DOHH2 (cell line): ENCODE measurements at regions not wholly inside any gene's neighbourhood (a gene's known extent, or its start where the extent isn't known, plus 50 kb on each side); places are given as distances from the start of the nearest gene placed in this dataset.

Source experiments
- H3F3A ChIP-seq: fragments of 200-600 bp; sonication (generic), shearing (Covaris generic); 2 replicates; pipeline ENCODE4 v1.6.0; 2016; ENCODE audit warnings: antibody characterized with exemption, mild to moderate bottlenecking; ENCODE audit not compliant: control insufficient read depth, insufficient read depth
- H3K27ac ChIP-seq: fragments of 200-600 bp; sonication (generic); 2 replicates; pipeline ENCODE4 v1.5.1; 2014; ENCODE audit warnings: low read depth, mild to moderate bottlenecking, low read length, moderate library complexity
- H3K27me3 ChIP-seq: fragments of 200-600 bp; sonication (generic); 2 replicates; pipeline ENCODE4 v1.6.1; 2014; ENCODE audit warnings: mild to moderate bottlenecking, low read length, mixed read lengths; ENCODE audit not compliant: control insufficient read depth
- H3K36me3 ChIP-seq: fragments of 200-600 bp; sonication (generic); 2 replicates; pipeline ENCODE4 v1.6.1; 2014; ENCODE audit warnings: mild to moderate bottlenecking, low read length, moderate library complexity, mixed read lengths; ENCODE audit not compliant: control insufficient read depth
- H3K4me1 ChIP-seq: fragments of 200-600 bp; sonication (generic); 2 replicates; pipeline ENCODE4 v1.6.1; 2014; ENCODE audit warnings: mild to moderate bottlenecking, low read length, mixed read lengths; ENCODE audit not compliant: control insufficient read depth
- H3K4me2 ChIP-seq: fragments of 200-600 bp; sonication (generic); 2 replicates; pipeline ENCODE4 v1.6.0; 2014; ENCODE audit warnings: mild to moderate bottlenecking, low read length, moderate library complexity
- H3K4me3 ChIP-seq: fragments of 200-600 bp; sonication (generic); 2 replicates; pipeline ENCODE4 v1.5.1; 2014; ENCODE audit warnings: mild to moderate bottlenecking, low read length, mixed read lengths
- H3K79me2 ChIP-seq: fragments of 200-600 bp; sonication (generic); 2 replicates; pipeline ENCODE4 v1.6.1; 2014; ENCODE audit warnings: mild to moderate bottlenecking, low read length, mixed read lengths; ENCODE audit not compliant: control insufficient read depth
- H3K9me2 ChIP-seq: fragments of 200-600 bp; sonication (generic); replicated peaks from 2 replicates; pipeline ENCODE4 v1.6.1; 2014; ENCODE audit warnings: mild to moderate bottlenecking, low read length, mixed read lengths; ENCODE audit not compliant: control insufficient read depth
- H3K9me3 ChIP-seq: fragments of 200-600 bp; sonication (generic); 2 replicates; pipeline ENCODE4 v1.6.1; 2014; ENCODE audit warnings: antibody characterized with exemption, low read length, mixed read lengths; ENCODE audit not compliant: control insufficient read depth, insufficient read depth
- H4K20me1 ChIP-seq: fragments of 200-600 bp; sonication (generic); 2 replicates; pipeline ENCODE4 v1.6.0; 2014; ENCODE audit warnings: low read depth, mild to moderate bottlenecking, antibody characterized with exemption, low read length, moderate library complexity; ENCODE audit not compliant: control insufficient read depth, insufficient read depth
- EZH2phosphoT487 ChIP-seq: fragments of 200-600 bp; sonication (generic); IDR thresholded peaks from 2 replicates; pipeline ENCODE4 v1.6.1; 2017; ENCODE audit warnings: borderline replicate concordance, mild to moderate bottlenecking, antibody characterized with exemption, low read length, moderate library complexity, mixed read lengths
- TF ChIP-seq, protein P1 (sequence below): fragments of 200-600 bp; sonication (generic); IDR thresholded peaks from one replicate; pipeline ENCODE4 v1.5.1; 2014; ENCODE audit warnings: antibody characterized with exemption, mild to moderate bottlenecking, low read depth, low read length; ENCODE audit not compliant: poor library complexity, severe bottlenecking

DNA sequence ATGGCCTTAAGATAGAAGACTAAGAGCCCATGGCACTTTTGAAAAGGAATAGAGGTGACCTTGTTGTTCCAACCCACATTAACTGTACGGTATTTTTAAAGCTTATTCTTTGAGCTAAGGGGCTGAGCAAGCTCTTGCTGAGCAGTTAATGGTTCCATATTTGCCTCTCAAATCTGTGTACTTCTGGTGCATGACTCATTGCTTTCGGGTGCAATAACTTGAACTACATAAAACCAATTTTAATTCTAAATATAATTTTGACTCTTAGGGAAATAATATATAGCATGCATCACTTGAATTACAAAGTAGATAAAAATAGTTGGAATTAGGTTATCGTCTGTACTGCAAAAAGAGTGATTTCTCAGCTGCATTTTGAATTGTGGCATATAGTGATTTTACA is 348.1 kb upstream of the CITED2 start:
- no peaks in the 10 kb centered on the region for H3K9me3 ChIP-seq
- H3K27me3 ChIP-seq: no peaks in the 10 kb centered on the region
- H3K27ac ChIP-seq: no peak overlapping the region
- H3K4me1 ChIP-seq: no peaks in the 10 kb centered on the region
- no peaks in the 10 kb centered on the region for H3F3A ChIP-seq
- no peaks in the 10 kb centered on the region for H3K36me3 ChIP-seq
- no peak overlapping the region for H3K4me3 ChIP-seq
- TF ChIP-seq, protein P1, sequence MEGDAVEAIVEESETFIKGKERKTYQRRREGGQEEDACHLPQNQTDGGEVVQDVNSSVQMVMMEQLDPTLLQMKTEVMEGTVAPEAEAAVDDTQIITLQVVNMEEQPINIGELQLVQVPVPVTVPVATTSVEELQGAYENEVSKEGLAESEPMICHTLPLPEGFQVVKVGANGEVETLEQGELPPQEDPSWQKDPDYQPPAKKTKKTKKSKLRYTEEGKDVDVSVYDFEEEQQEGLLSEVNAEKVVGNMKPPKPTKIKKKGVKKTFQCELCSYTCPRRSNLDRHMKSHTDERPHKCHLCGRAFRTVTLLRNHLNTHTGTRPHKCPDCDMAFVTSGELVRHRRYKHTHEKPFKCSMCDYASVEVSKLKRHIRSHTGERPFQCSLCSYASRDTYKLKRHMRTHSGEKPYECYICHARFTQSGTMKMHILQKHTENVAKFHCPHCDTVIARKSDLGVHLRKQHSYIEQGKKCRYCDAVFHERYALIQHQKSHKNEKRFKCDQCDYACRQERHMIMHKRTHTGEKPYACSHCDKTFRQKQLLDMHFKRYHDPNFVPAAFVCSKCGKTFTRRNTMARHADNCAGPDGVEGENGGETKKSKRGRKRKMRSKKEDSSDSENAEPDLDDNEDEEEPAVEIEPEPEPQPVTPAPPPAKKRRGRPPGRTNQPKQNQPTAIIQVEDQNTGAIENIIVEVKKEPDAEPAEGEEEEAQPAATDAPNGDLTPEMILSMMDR: no peak
- TF ChIP-seq EZH2phosphoT487: no peak
- H3K4me2 ChIP-seq: no peak overlapping the region
- no peaks in the 10 kb centered on the region for H3K79me2 ChIP-seq
- H3K9me2 ChIP-seq: no peaks in the 10 kb centered on the region
- no peaks in the 10 kb centered on the region for H4K20me1 ChIP-seq

DNA sequence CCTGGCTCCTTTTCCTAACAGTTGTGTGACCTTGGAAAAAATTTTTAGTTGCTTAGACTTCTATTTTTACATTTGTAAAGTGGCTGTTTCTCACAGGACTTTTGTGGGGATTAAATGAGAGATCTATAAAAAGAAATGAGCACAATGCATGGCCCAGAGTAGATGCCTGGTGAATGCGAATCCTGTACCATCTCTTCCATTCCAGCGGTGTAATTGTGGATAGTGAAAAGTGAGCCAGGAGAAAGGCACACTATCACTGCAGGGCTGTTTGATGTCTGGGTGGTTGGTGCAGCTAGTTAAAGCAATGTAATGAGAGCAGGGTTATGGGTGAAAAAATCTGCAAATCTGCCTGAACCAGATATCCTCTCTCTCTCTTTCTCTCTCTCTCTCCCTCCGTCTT is 347.5 kb upstream of the CITED2 start:
- H4K20me1 ChIP-seq: no peaks in the 10 kb centered on the region
- H3K4me2 ChIP-seq: no peak overlapping the region
- H3F3A ChIP-seq: no peaks in the 10 kb centered on the region
- H3K27ac ChIP-seq: no peak overlapping the region
- TF ChIP-seq, protein P1: no peak
- TF ChIP-seq EZH2phosphoT487: no peak
- H3K79me2 ChIP-seq: no peaks in the 10 kb centered on the region
- no peaks in the 10 kb centered on the region for H3K27me3 ChIP-seq
- no peaks in the 10 kb centered on the region for H3K9me2 ChIP-seq
- H3K36me3 ChIP-seq: no peaks in the 10 kb centered on the region
- H3K4me3 ChIP-seq: no peak overlapping the region
- H3K4me1 ChIP-seq: no peaks in the 10 kb centered on the region
- no peaks in the 10 kb centered on the region for H3K9me3 ChIP-seq

DNA sequence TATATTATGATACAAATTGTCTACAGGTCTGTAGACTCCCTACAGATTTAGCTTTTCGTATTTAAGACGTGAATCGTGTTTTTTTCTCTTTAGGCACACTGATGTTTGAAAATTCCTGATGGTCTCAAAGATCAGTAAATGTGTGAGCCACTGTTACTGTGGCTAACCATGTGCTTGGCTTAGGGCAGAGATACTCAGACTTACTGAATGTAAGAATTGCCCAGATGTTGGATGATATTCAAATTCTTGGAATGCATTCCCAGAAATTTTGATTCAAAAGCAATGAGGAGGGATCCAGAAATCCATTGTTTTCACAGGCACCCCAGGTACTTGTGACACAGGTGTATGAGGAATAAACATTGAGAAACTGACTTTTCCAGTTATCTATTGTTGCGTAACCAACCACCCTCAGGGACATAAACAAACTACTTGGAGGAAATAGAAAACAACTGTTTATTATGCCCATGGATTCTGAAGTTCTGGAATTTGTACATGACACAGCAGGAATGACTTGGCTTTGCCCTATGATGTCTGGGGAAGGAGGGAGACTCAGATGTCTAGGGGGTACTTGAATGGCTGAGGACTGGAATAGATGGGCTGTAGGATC is 339.6 kb upstream of the CITED2 start:
- H3K4me2 ChIP-seq: no peak overlapping the region
- no peaks in the 10 kb centered on the region for H3F3A ChIP-seq
- no peaks in the 10 kb centered on the region for H3K4me1 ChIP-seq
- no peaks in the 10 kb centered on the region for H3K9me2 ChIP-seq
- no peaks in the 10 kb centered on the region for H3K79me2 ChIP-seq
- no peaks in the 10 kb centered on the region for H3K27me3 ChIP-seq
- no peak overlapping the region for H3K4me3 ChIP-seq
- H3K9me3 ChIP-seq: no peaks in the 10 kb centered on the region
- no peak overlapping the region for H3K27ac ChIP-seq
- no peaks in the 10 kb centered on the region for H4K20me1 ChIP-seq
- no peak for TF ChIP-seq EZH2phosphoT487
- TF ChIP-seq, protein P1: no peak
- no peaks in the 10 kb centered on the region for H3K36me3 ChIP-seq
